KBM-7 (cell line): ENCODE measurements at regions not wholly inside any gene's neighbourhood (a gene's known extent, or its start where the extent isn't known, plus 50 kb on each side); places are given as distances from the start of the nearest gene placed in this dataset.
"Not testable (repeated sequence)": the region's sequence is repeated elsewhere in the genome, so short reads cannot be mapped to it uniquely, and the experiment has no call there.

Source experiments
- DNase-seq: peaks from one replicate; pipeline ENCODE4 v3.0.0-alpha.2; 2015
- in situ Hi-C: fragments of 300-500 bp; cut with MboI; formaldehyde crosslinking; loops from 2 replicates; pipeline ENCODE4 v1.14.3; 2020; ENCODE audit warnings: low sequenced_read_pairs, low pct_unique_long_range_greater_than_20kb, mixed read lengths

DNA sequence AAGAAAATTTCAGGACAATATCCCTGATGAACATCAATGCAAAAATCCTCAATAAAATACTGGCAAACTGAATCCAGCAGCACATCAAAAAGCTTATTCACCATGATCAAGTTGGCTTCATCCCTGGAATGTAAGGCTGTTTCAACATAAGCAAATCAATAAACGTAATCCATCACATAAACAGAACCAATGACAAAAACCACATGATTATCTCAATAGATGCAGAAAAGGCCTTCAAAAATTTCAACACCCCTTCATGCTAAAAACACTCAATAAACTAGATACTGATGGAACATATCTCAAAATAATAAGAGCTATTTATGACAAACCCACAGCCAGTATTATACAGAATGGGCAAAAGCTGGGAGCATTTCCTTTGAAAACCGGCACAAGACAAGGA lies 177.7 kb downstream of the PCDH18 start:
- DNase-seq, in situ Hi-C loops: not testable (repeated sequence)

DNA sequence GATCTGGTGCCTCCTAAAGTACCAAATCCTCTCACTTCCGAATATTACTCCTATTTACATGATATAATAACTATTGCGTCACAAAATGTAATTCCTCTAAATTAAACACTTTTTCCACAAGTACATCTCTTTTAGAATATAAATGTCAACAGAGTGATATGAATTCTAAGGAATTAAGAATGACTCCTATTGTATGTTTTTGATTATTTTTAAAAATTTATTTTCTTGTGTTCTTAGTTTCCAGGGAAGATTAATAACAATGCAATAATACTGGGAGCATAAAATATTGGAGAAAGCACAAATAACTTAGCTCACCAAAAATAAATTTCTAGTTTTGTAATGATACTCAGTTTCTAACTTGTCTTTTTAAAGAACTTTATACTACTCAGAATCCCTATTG lies 184.9 kb downstream of the PCDH18 start:
- in situ Hi-C loops, result no loop called here
- no peak for DNase-seq

DNA sequence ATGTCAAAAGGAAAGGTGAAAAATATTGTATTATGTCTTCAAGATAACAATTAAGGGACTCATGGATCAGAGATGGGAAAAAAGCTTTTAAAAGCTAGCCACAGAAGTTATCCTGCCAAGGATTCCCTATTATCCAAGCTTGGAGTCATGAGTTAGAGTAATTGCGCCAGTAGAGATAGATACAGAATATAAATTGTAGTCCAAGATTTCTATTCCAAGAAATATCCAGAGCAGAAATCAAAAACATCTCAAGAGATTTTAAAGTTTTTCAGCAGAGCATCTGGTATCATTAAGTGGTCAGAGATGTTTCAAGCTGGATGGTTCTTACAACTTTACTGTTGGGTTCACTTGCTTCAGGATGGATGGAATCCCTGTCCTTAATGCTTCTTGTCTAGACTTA lies 186.7 kb downstream of the PCDH18 start:
- DNase-seq, result no peak
- in situ Hi-C loops, result no loop called here

DNA sequence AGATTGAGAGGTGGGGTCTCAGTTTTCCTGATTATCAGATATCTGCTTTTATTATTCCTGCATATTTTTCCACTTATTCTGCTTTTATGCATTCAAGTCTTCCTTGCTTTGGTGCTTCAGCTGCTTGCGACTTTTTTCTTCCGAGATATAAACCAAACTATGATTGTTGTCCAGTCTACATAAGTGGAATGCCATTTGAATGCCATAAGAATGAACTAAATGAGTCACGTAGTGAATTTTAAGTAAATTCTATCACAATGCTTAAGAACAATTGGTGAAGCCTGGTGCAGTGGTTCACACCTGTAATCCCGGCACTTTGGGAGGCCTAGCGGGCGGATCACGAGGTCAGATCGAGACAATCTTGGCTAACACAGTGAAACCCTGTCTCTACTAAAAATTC lies 189.1 kb downstream of the PCDH18 start:
- no peak for DNase-seq
- in situ Hi-C loops, result no loop called here

DNA sequence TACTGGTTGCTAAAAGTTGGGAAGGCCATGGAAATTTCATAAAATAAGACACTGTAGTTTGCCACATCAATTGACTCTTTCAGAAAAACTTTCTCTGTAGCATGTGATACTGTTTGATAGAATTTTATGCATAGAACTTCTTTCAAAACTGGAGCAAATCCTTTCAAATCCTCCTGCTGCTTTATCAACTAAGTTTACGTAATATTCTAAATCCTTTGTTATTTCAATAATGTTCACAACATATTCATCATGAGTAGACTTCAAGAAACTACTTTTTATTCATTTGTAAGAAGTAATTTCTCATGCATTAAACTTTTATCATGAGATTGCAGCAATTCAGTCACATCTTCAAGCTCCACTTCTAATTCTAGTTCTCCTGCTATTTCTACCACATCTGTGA lies 199.3 kb downstream of the PCDH18 start:
- in situ Hi-C loops, result no loop called here
- no peak for DNase-seq

DNA sequence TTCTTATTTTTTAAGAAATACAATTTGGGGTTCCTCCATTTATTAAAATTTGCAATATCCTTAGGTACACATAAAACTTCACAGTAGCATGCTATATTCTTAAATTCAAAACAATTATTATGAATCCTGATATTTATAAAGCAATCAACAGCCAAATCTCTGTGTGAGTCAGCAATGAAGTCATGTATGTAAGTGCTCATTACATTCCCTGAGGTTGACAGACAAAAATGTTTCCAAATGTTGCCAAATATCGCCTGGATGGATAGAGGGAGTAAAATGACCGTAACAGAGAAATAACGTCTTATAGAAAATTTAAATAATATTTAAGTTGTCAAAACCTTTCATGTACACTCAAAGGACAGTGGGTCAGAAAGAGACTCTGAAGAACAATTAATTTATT lies 220.0 kb downstream of the PCDH18 start:
- no peak for DNase-seq
- in situ Hi-C loops, result no loop called here

DNA sequence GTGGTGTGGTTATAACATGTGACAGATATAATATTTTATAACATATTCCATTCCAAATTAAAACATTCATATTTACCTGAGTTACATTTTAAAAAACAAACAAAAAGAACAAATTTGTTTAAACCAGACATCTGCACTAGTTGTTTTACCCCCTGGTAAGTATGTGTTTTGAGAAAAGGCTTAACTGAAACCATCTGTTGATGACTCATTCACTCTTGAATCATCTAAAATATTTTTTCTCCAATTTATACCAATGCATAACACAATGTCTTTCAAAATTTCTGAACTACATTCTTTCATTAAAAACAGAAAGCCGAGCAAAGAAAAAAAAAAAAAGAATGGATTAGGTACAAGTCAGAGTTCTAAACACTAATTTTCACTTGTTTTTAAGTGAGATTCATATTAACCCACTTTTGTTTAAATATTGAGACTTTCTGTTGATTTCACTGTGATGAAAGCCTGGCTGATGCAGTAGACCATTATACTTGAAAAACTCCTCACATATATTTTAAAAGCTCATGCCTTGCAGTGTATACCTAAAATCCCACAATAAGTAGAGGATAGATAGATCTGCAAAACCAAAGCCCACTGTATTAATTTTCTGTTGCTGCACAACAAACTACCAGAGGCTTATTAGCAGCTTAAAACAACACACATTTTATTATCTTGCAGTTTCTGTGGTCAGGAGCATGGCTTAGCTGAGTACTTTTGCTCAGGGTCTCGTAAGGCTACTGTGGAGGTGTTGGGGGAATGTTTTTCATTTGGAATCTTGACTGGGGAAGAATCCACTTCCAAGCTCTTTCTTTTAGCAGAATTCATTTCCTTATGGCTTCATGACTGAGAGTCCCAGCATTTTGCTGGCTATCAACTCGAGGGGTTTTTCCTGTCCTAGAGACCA lies 221.5 kb downstream of the PCDH18 start:
- in situ Hi-C loops, result no loop called here
- DNase-seq, result no peak

DNA sequence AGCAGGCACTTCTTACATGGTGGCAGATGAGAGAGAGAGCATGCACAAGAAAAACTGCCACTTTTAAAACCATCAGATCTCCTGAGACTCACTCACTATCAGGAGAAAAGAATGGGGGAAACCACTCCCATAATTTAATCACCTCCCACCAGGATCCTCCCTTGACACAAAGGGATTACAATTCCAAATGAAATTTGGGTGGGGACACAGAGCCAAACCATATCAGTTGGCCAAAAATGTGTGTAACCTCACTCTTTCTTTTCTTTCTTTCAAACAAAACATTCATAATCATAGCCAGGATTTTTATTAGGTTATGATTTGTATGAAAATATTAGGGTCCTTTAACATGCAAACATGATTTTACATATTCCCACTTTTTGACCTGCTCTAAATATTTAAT lies 222.1 kb downstream of the PCDH18 start:
- in situ Hi-C loops, result no loop called here
- no peak for DNase-seq

DNA sequence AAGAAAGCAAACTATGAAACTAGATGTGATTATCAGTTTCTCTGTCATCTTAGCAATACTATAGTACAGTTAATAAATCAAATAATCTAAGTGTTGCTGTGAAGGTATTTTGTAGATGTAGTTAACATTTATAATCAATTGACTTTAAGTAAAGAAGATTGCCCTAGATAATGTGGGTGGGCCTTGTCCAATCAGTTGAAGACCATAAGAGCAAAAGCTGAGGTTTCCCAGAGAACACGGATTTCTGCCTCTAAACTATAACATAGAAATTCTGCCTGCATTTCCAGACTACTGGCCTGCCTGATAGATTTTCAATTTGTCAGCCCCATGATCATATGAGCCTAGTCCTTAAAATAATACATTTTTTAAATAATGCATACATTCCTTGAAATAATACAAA lies 222.9 kb downstream of the PCDH18 start:
- in situ Hi-C loops, result no loop called here
- no peak for DNase-seq

DNA sequence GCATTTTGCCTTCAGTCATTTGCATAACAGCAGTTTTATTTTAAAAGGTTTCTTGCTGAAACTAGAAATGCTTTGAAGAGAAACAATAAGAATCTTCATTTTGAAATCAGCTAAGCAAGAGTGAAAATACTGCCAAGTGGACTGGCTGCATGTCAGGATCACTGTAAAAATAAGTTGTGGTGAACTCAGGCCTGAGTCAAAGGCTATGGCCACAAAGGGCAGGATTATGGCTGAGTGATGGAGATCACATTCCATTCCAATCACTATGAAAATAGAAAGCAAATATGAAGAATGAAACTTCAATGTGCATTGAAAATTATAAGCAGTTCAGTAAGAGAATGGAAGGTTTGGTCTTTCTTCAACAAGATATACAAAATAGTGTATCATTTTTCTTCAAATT lies 224.5 kb downstream of the PCDH18 start:
- no peak for DNase-seq
- in situ Hi-C loops, result no loop called here

DNA sequence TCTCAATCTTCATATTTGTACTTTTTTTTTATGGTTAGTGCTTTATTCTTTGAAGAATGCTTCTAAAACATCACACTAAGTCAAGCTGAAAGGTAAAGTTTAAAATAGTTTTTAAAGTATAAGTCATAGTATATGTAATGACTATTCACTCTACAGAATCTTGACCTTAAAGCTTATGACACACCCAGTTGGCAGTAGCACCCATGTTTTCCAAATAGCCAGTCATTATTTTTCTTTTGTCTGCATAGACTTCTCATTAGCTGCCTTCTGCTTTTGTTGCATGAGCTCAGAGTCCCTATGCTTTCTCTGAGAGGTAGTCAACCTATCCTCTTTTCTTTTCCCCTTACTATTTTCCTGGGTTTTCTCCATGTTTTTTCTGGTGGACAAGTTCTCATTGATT lies 231.5 kb downstream of the PCDH18 start:
- in situ Hi-C loops, result no loop called here
- DNase-seq, result no peak

DNA sequence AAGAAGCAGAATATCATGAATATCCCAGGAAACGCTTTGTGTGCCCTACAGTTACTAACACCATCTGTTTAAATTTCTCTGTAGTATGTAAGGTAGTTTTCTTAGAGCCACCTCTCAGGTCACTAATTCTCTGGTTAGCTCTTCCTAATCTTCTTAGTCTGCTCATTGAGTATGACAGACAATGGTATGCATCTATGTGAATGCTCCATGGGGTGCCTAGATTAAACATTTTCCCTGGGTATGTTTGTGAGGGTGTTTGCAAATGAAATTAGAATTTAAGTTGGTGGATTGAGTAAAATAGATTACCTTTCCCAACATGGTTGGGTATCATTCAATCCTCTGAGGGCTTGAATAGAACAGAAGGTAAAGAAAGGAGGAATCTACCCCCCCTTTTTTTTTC lies 233.0 kb downstream of the PCDH18 start:
- no peak for DNase-seq
- in situ Hi-C loops, result no loop called here

DNA sequence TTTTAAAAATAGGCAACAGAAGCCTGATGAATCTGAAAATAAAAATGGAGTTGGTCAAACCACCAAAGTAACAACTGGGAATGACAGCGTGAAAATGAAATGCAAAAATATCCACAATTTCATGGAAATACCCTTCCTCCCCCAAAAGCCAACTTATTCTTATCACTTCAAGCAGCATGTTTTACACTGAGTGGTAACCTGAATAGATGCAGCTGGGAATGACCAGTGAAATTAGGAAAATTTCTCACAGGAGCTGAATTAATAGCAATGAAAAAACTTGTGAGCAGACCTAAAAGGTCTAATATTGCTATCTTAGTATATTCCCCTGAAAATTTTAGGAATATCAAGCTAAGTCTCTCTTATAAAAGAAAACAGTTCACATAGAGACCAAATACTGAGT lies 239.0 kb downstream of the PCDH18 start:
- in situ Hi-C loops, result no loop called here

DNA sequence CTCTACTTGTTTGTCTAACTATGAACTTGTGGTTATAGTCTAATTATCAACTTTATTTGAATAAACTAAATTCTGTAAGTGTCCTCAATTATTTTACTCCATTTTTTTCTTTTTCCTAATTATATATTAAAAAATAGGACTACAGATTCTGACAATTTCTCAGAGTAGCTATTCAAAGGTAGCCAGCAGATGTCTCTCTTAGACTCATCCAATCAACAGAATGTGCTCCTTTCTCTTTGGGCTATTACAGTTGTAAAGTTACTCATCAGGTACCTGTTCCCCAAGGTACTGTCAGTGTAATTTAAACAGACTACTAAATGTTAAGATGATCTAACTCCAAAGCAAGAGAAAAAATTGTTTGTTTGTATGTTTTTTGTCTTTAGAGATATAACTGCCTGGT lies 248.6 kb downstream of the PCDH18 start:
- DNase-seq, result no peak
- in situ Hi-C loops, result no loop called here

More for the DNA sequence above, 239.0 kb downstream of the PCDH18 start:
- DNase-seq, result no peak

DNA sequence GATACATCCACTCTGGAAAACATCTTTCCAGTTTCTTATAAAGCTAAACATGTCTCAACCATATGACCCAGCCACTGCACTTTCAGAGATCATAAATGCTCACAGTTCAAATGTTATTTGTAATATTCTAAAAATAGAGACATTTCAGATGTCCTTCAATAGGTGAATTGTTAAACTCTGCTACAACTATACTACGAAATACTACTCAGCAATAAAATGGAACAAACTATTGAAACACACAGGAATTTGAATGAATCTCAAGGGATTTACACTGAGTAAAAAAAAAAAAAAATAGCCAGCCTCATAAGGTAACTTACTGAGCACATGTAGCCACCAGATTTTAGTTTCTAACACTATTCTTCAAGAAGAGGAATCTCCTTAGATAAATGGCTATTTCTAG lies 253.9 kb downstream of the PCDH18 start:
- no peak for DNase-seq
- in situ Hi-C loops, result no loop called here

DNA sequence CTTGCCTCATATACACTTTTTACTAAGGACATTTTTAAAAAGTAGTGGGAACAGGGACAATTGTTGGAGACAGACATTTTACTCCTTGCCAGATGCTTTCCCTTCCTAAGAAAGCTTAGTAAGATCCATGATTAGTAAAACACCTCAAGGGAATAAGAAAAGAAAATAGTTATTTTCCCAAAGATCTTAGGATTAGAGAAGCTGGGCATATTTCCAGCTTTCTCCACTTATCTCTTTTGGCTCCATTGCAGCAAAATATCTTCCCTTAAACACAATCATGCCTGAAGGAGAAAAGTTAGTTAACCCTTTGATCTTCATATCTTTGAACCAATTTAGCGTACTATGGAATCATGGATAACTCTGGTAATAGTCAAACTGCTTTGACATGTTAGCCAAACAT lies 257.9 kb downstream of the PCDH18 start:
- DNase-seq, result no peak
- in situ Hi-C loops, result no loop called here

DNA sequence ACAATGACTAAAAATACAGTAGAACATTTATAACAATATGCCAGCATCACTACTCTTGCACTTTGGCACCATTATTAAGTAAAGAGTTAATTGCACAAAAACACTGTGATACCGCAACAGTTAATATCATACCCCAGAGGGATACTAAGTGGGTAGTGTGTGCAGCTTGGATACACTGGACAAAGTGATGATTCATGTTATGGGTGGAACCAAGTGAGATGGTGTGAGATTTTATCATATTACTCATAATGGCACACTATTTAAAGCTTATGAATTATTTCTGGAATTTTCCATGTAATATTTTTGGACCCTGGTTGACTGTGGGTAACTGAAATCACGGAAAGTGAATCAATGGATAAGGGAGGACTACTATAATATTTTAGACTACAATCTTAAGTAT lies 265.3 kb downstream of the PCDH18 start:
- in situ Hi-C loops, result no loop called here
- DNase-seq, result no peak

DNA sequence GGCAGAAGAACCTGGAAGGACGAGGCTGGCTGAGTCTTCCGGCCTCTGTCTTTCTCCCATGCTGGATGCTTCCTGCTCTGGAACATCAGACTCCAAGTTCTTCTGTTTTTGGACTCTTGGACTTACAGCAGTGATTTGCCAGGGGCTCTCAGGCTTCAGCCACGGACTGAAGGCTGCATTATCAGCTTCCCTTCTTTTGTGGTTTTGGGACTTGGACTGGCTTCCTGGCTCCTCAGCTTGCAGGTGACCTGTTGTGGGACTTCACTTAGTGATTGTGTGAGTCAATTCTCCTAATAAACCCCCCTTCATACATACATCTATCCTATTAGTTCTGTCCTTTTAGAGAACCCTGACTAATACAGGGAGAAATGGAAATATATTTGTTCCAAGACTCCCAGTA lies 265.8 kb downstream of the PCDH18 start:
- DNase-seq, result no peak
- in situ Hi-C loops, result no loop called here

DNA sequence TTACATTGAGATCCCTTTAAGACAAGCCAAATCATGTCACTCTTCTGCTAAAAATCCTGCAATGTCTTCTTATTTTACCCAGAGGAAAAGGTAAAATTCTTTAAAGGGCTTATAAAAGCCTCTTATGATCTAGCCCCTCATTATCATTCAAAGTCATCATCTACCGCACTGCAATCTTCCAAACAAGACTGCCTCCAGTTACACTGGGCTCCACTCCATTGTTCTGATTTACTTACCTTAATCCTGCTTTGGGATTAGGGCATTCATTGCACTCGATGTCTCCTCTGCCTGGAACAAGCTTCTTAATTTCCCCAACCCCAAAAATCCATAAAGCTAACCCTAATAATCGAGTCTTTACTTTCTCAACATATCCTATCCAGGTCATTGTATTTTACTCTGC lies 269.1 kb downstream of the PCDH18 start:
- in situ Hi-C loops, result no loop called here
- no peak for DNase-seq

DNA sequence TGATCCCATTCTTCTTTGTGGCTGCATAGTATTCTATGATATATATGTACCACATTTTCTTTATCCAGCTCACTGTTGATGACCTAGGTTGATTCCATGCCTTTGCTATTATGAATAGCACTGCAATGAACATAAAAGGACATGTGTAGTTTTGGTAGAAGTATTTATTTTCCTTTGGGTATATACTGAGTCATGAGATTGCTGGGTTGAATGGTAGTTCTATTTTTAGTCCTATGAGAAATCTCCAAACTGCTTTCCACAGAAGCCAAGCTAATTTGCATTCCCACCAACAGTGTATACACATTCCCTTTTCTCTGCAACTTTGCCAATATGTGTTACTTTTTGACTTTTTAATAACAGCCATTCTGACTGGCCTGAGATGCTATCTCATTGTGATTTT lies 278.3 kb downstream of the PCDH18 start:
- no peak for DNase-seq
- in situ Hi-C loops, result no loop called here

DNA sequence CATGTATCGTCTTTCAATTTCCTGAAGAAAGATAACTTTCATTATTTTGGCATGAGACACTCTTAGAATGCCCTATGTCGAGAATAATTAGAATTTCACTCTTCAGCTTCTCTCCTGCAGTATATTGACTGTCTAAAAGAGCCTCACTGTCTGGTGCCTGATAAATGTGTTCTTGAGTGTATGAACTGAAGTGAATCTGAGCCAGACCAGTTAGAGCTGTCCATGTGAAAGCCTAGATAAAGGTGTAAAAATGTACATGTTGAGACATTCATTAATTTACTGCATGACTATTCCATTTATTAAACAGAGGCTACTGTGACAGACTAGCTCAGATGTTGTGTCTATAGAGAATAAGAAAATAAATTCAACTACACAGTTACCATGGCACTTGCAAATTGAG lies 283.2 kb downstream of the PCDH18 start:
- no peak for DNase-seq
- in situ Hi-C loops, result no loop called here
